ENCODE measurements at regions not wholly inside any gene's neighbourhood (a gene's known extent, or its start where the extent isn't known, plus 50 kb on each side); places are given as distances from the start of the nearest gene placed in this dataset.
"Not testable (repeated sequence)": the region's sequence is repeated elsewhere in the genome, so short reads cannot be mapped to it uniquely, and the experiment has no call there.

GRCh38 chr13:95426631-95427030 lies 125.4 kb upstream of the ABCC4 start:
- Histone ChIP-seq H3K4me1 (ENCODE audit: control insufficient read depth, insufficient read depth, low read length) (no peaks in the 10 kb centered on the region), H3K27ac (ENCODE audit: low read length) (no peak overlapping the region), H3K4me3 (ENCODE audit: low read length) (no peak overlapping the region), H3K27me3 (ENCODE audit: control insufficient read depth, insufficient read depth) (no peaks in the 10 kb centered on the region), H3K9me3 (ENCODE audit: control insufficient read depth, low read length) (no peaks in the 10 kb centered on the region)
- no peak for ATAC-seq
- WGBS, result 94% methylated on average over 6 of the region's 6 CpGs
- no peak for DNase-seq
- intact Hi-C loops (cut with DNase I), result no loop called here

GRCh38 chr13:95430525-95430924 lies 122.0 kb upstream of the CLDN10 start:
- DNase-seq; intact Hi-C loops (cut with DNase I); H3K4me1 ChIP-seq (ENCODE audit: control insufficient read depth, insufficient read depth, low read length); H3K9me3 ChIP-seq (ENCODE audit: control insufficient read depth, low read length); H3K27me3 ChIP-seq (ENCODE audit: control insufficient read depth, insufficient read depth); H3K4me3 ChIP-seq (ENCODE audit: low read length); ATAC-seq; H3K27ac ChIP-seq (ENCODE audit: low read length): not testable (repeated sequence)
- 48% methylated on average over 6 of the region's 6 CpGs for WGBS

GRCh38 chr13:95432141-95432540 lies 120.4 kb upstream of the CLDN10 start:
- H3K4me1 ChIP-seq (ENCODE audit: control insufficient read depth, insufficient read depth, low read length), result no peaks in the 10 kb centered on the region
- no peaks in the 10 kb centered on the region for H3K9me3 ChIP-seq (ENCODE audit: control insufficient read depth, low read length)
- no peak for DNase-seq
- no peaks in the 10 kb centered on the region for H3K27me3 ChIP-seq (ENCODE audit: control insufficient read depth, insufficient read depth)
- no peak overlapping the region for H3K27ac ChIP-seq (ENCODE audit: low read length)
- no peak overlapping the region for H3K4me3 ChIP-seq (ENCODE audit: low read length)
- 89% methylated on average over 4 of the region's 4 CpGs for WGBS
- intact Hi-C loops (cut with DNase I), result no loop called here
- no peak for ATAC-seq

GRCh38 chr13:95433537-95433936 lies 119.0 kb upstream of the CLDN10 start:
- intact Hi-C loops (cut with DNase I), result no loop called here
- ATAC-seq, result no peak
- no peaks in the 10 kb centered on the region for H3K27me3 ChIP-seq (ENCODE audit: control insufficient read depth, insufficient read depth)
- no peak overlapping the region for H3K4me3 ChIP-seq (ENCODE audit: low read length)
- H3K4me1 ChIP-seq (ENCODE audit: control insufficient read depth, insufficient read depth, low read length), result peaks cover 4% of the 10 kb centered on the region
- DNase-seq, result no peak
- no peaks in the 10 kb centered on the region for H3K9me3 ChIP-seq (ENCODE audit: control insufficient read depth, low read length)
- no peak overlapping the region for H3K27ac ChIP-seq (ENCODE audit: low read length)
- 91% methylated on average over 21 of the region's 21 CpGs for WGBS

GRCh38 chr13:95434111-95434510 lies 118.4 kb upstream of the CLDN10 start:
- H3K27ac ChIP-seq (ENCODE audit: low read length), result no peak overlapping the region
- peaks cover 4% of the 10 kb centered on the region for H3K4me1 ChIP-seq (ENCODE audit: control insufficient read depth, insufficient read depth, low read length)
- intact Hi-C loops (cut with DNase I), result no loop called here
- DNase-seq (no peak), ATAC-seq (no peak)
- no peaks in the 10 kb centered on the region for H3K9me3 ChIP-seq (ENCODE audit: control insufficient read depth, low read length)
- H3K4me3 ChIP-seq (ENCODE audit: low read length), result no peak overlapping the region
- no peaks in the 10 kb centered on the region for H3K27me3 ChIP-seq (ENCODE audit: control insufficient read depth, insufficient read depth)

GRCh38 chr13:95437561-95437960 lies 115.0 kb upstream of the CLDN10 start:
- 75% methylated on average over 7 of the region's 7 CpGs for WGBS
- ATAC-seq, result no peak
- DNase-seq, result no peak
- peaks cover 4% of the 10 kb centered on the region for H3K4me1 ChIP-seq (ENCODE audit: control insufficient read depth, insufficient read depth, low read length)
- no peak overlapping the region for H3K27ac ChIP-seq (ENCODE audit: low read length)
- H3K27me3 ChIP-seq (ENCODE audit: control insufficient read depth, insufficient read depth), result no peaks in the 10 kb centered on the region
- intact Hi-C loops (cut with DNase I), result no loop called here
- no peak overlapping the region for H3K4me3 ChIP-seq (ENCODE audit: low read length)
- no peaks in the 10 kb centered on the region for H3K9me3 ChIP-seq (ENCODE audit: control insufficient read depth, low read length)

- Histone ChIP-seq H3K4me3 (ENCODE audit: low read length) (no peak overlapping the region), H3K27me3 (ENCODE audit: control insufficient read depth, insufficient read depth) (no peaks in the 10 kb centered on the region), H3K9me3 (ENCODE audit: control insufficient read depth, low read length) (no peaks in the 10 kb centered on the region), H3K27ac (ENCODE audit: low read length) (no peak overlapping the region), H3K4me1 (ENCODE audit: control insufficient read depth, insufficient read depth, low read length) (peaks cover 4% of the 10 kb centered on the region)
- 19% methylated on average over 1 of the region's 1 CpG for WGBS
- ATAC-seq (peak; percentile 25 to 56), DNase-seq (no peak)
- intact Hi-C loops (cut with DNase I), result no loop called here
Observed at GRCh38 chr13:95438297-95438696, 114.2 kb upstream of the CLDN10 start.

- Histone ChIP-seq H3K27ac (ENCODE audit: low read length) (no peak overlapping the region), H3K4me3 (ENCODE audit: low read length) (no peak overlapping the region), H3K9me3 (ENCODE audit: control insufficient read depth, low read length) (no peaks in the 10 kb centered on the region), H3K4me1 (ENCODE audit: control insufficient read depth, insufficient read depth, low read length) (peaks cover 4% of the 10 kb centered on the region), H3K27me3 (ENCODE audit: control insufficient read depth, insufficient read depth) (no peaks in the 10 kb centered on the region)
- intact Hi-C loops (cut with DNase I), result no loop called here
- WGBS, result 85% methylated on average over 7 of the region's 7 CpGs
- no peak for ATAC-seq
- no peak for DNase-seq
Observed at GRCh38 chr13:95440441-95441088, 112.0 kb upstream of the CLDN10 start.

GRCh38 chr13:95441326-95441725 lies 111.2 kb upstream of the CLDN10 start:
- Histone ChIP-seq H3K27ac (ENCODE audit: low read length) (no peak overlapping the region), H3K4me1 (ENCODE audit: control insufficient read depth, insufficient read depth, low read length) (peaks cover 4% of the 10 kb centered on the region), H3K27me3 (ENCODE audit: control insufficient read depth, insufficient read depth) (no peaks in the 10 kb centered on the region), H3K4me3 (ENCODE audit: low read length) (no peak overlapping the region), H3K9me3 (ENCODE audit: control insufficient read depth, low read length) (no peaks in the 10 kb centered on the region)
- intact Hi-C loops (cut with DNase I), result no loop called here
- DNase-seq, result no peak
- WGBS, result 83% methylated on average over 3 of the region's 3 CpGs
- ATAC-seq, result no peak

GRCh38 chr13:95444006-95444730 lies 108.4 kb upstream of the CLDN10 start:
- ATAC-seq, result no peak
- intact Hi-C loops (cut with DNase I), result no loop called here
- WGBS, result 82% methylated on average over 6 of the region's 6 CpGs

GRCh38 chr13:95445131-95445530 lies 107.4 kb upstream of the CLDN10 start:
- ATAC-seq, result no peak
- no peak for DNase-seq
- no peaks in the 10 kb centered on the region for H3K4me1 ChIP-seq (ENCODE audit: control insufficient read depth, insufficient read depth, low read length)
- intact Hi-C loops (cut with DNase I), result no loop called here
- H3K9me3 ChIP-seq (ENCODE audit: control insufficient read depth, low read length), result no peaks in the 10 kb centered on the region
- H3K27me3 ChIP-seq (ENCODE audit: control insufficient read depth, insufficient read depth), result no peaks in the 10 kb centered on the region
- 39% methylated on average over 4 of the region's 4 CpGs for WGBS
- H3K27ac ChIP-seq (ENCODE audit: low read length), result no peak overlapping the region
- H3K4me3 ChIP-seq (ENCODE audit: low read length), result no peak overlapping the region

More at GRCh38 chr13:95444006-95444730, 108.4 kb upstream of the CLDN10 start:
- Histone ChIP-seq H3K27ac (ENCODE audit: low read length) (no peak overlapping the region), H3K27me3 (ENCODE audit: control insufficient read depth, insufficient read depth) (no peaks in the 10 kb centered on the region), H3K4me3 (ENCODE audit: low read length) (no peak overlapping the region), H3K9me3 (ENCODE audit: control insufficient read depth, low read length) (no peaks in the 10 kb centered on the region), H3K4me1 (ENCODE audit: control insufficient read depth, insufficient read depth, low read length) (no peaks in the 10 kb centered on the region)
- no peak for DNase-seq
